Left cardiac atrium (tissue), 4 donors: ENCODE measurements at regions not wholly inside any gene's neighbourhood (a gene's known extent, or its start where the extent isn't known, plus 50 kb on each side); places are given as distances from the start of the nearest gene placed in this dataset.
"Not testable (repeated sequence)": the region's sequence is repeated elsewhere in the genome, so short reads cannot be mapped to it uniquely, and the experiment has no call there.

ENCODE experiments used
- ATAC-seq, 2 donors: fragments of 200-7000 bp; cut with Tn5 transposase; one replicate each; pipeline ENCODE4 v1.9.1; 2020; ENCODE audit warnings: mild to moderate bottlenecking in 2 of 2, moderate library complexity in 2 of 2
- DNase-seq: peaks from one replicate; pipeline ENCODE4 v3.0.0-alpha.2; 2020
- intact Hi-C, 2 donors: fragments of 100-400 bp; cut with DNase I; formaldehyde crosslinking; loops; one replicate each; pipeline versions ENCODE4 v1.14.1 to v1.15.1; 2022 to 2023
- donor health status: DM: no; HTN: yes; CAD: no.
- donor health status: DM: no; HTN: yes; CAD: no; lungs with severe emphysema.
- donor health status: DM: yes; HTN: yes; CAD: no.
- donor health status: Dilated cardiomyopathy.

DNA sequence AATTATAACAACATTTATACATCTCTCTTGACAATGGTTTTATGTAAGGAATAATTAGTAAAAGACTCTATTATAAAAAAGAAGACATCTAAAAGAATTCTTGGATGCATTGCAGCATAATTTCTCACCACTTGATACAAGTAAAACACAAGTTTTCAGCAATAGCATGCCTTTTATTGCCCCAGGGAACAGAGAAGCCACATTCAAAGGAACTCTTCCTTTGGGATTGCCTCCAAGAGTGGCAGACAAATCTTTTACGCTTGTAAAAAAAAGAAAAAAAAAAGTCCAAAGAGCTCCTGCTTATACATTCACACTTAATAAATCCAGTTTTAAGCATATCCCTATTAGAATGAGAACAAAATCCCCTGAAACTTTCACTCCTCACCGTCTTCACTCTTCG, 2357.8 kb upstream of the PCDH20 start:
- intact Hi-C loops: no loop called here
- no peak for ATAC-seq

DNA sequence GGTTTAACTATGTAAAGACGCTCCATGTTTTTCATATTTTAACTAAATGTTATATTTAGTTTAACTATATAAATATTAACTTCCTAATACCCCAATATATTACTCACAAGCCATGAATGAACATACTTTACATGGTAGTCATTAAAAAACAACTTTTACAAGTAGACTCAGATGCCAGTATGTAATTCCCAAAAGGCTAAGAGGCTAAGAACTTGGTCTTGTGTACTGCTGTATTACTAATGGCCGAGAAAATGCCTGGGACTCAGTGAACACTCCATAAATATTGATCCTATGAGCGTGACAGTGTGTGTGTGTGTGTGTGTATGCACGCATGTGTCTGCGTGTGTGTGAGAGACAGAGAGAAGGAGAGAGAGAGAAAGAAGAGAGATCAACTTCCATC, 2342.0 kb upstream of the PCDH20 start:
- intact Hi-C loops, ATAC-seq, DNase-seq: not testable (repeated sequence)

More for the DNA sequence above, 2357.8 kb upstream of the PCDH20 start:
- DNase-seq: no peak

DNA sequence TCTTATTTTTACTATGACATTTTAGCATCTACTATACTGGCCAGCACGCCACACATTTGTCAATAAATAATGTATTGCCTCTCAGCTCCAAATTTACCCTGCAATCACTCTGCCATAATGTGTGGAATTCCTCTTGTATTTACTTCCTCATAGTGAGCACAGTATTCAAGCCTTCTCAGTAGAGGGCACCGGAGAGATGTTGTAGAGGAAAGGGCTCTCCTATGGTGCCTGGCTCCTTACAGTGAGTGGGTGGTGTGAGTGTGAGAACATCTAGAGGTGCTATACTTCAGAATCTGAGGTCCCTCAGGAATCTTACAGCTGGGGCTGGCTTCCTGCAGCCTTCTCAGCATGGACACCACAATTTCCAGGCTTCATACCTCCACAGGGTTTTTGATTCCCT, 2334.2 kb upstream of the PCDH20 start:
- ATAC-seq, DNase-seq, intact Hi-C loops: not testable (repeated sequence)

- DNase-seq, ATAC-seq, intact Hi-C loops: not testable (repeated sequence)
These were observed 2326.1 kb upstream of the PCDH20 start for GRCh38 chr13:63741814-63742101.

- intact Hi-C loops: no loop called here
- no peak for DNase-seq
- ATAC-seq: no peak
These were observed 2325.6 kb upstream of the PCDH20 start for GRCh38 chr13:63741029-63741813.

GRCh38 chr13:63739112-63739735, 2323.6 kb upstream of the PCDH20 start:
- intact Hi-C loops, DNase-seq, ATAC-seq: not testable (repeated sequence)

DNA sequence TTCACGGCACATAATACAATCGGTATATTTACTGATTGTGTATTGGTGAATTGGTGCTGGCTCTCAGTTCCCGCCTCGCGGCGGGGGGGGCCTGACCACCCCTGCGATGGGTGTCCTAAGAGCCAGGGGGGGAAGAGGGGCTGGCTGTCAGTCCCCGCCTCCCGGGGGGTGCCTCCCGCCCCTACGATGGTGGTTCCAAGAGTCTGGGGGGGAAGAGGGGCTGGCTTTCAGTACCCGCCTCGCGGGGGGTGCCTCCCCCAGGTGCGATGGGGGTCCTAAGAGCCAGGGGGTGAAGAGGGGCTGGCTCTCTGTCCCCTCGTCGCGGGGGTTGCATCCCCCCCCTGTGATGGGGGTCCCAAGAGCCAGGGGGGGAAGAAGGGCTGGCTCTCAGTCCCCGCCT, 2321.8 kb upstream of the PCDH20 start:
- no peak for DNase-seq
- intact Hi-C loops: no loop called here
- ATAC-seq: no peak

- DNase-seq: no peak
- intact Hi-C loops: no loop called here
- no peak for ATAC-seq
These were observed 2316.2 kb upstream of the PCDH20 start for GRCh38 chr13:63731896-63732295.

- DNase-seq, intact Hi-C loops, ATAC-seq: not testable (repeated sequence)
These were observed 2296.5 kb upstream of the PCDH20 start for GRCh38 chr13:63712159-63712558.

DNA sequence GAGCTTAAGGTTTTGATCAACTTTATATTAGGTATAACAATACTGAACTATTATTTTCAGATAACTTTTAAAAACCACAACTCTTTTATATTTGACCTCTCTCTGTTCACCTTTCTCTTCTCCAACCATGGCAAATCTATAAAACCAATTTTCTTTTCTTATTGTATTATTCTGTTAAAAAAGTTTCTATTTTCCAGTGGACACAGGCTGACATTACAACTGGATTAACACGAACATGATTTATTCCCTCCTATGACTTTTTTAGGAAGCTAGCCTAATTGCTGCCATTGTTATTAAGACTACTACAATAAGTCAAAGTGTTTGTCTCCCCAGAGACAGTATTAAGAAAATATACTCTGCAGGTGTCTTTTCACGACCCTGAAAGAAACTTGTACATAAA, 2291.1 kb upstream of the PCDH20 start:
- intact Hi-C loops: no loop called here
- ATAC-seq (no peak), DNase-seq (no peak)

- DNase-seq (no peak), ATAC-seq (no peak)
- intact Hi-C loops: no loop called here
These were observed 2288.9 kb upstream of the PCDH20 start for GRCh38 chr13:63704521-63704920.

DNA sequence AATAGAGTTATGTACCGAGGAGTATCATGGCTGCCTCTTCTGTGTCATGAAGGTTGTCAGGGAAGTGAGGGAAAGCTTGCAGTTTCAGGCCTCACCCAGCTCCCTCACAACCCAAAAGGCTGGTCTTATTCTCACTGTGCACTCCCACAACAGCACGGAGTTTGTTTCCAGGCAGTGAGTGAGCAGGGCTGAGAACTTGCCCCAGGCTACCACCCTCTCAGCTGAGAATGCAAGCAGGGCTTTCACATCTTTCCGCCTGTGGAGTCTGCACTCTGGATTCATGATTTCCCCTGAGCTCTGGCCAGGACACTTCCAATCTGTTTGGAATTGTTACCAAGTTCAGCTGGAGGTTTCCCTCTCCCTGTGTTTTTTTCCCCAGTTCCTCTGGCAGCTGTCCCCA, 2284.7 kb upstream of the PCDH20 start:
- DNase-seq (no peak), ATAC-seq (no peak)
- intact Hi-C loops: no loop called here

DNA sequence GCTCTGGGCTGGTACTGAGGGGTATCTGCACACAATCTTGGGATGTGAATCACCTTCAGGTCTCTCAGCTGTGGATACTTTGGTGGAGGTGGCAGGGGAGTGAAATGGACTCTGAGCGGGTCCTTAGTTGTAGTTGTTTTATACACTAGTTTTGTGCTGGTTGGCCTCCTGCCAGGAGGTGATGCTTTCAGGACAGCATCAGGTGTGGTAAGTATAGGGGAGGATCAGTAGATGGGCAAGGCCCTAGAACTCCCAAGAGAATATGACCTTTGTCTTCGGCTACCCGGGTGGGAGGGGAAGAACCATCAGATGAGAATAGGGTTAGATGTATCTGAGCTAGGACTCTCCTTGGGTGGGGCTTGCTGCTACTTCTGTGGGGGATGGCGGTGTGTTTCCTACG, 2284.3 kb upstream of the PCDH20 start:
- peak; percentile 14 for DNase-seq
- intact Hi-C loops: no loop called here
- ATAC-seq: no peak

DNA sequence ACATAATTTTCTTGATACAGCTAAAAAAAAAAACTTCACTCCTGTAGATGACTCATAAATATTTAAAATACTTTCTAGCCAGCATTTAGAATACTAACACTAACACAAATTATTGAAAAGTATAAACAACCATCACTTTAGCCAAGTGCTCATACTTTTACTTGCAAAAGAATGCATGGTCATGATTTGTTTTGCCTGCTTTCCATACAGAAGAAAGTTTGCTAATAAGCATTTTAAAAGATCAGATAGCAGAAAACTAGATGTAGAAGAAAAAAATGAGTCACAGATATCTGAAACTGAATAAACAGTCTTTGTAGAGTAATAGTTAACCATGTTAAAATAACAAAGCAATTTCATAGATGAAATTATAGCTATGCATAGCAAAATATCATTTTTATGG, 2280.4 kb upstream of the PCDH20 start:
- no peak for ATAC-seq
- DNase-seq: no peak
- intact Hi-C loops: no loop called here

DNA sequence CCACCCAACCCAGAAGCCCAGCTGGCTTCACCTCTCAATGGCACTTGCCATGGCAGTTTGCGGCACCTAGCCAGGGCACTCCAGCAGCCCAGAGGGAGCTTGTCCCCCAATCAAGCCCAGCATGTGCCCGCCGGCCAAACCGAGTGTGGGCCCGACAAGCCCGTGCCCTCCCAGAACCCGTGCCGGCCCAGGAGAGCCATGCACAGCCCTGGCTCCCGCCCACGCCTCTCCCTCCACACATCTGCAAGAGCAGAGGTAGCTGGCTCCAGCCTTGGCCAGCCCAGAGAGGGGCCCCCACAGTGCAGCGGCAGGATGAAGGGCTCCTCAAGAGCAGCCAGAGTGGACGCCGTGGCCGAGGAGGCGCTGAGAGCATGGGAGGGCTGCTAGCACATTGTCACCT, 2278.0 kb upstream of the PCDH20 start:
- peak; percentile 12 for DNase-seq
- no peak for ATAC-seq
- intact Hi-C loops: no loop called here

DNA sequence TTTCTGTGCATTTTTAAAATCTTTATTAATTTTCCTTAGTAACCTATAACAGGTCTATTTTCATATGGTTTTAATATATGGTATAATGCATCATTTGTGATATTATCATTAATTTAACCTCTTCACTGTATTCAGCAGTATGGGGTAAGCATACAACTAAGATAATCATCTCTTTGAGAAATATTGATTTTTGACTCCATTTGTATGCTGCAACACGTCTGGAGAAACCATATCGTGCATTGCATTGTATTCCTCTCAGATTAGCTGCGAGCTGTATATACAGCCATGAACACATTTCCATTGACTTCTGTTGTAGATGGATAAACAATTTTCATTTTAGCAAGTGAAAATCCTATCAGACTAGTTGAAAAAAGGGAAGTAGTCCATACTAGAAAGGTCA, 2275.8 kb upstream of the PCDH20 start:
- intact Hi-C loops: no loop called here
- ATAC-seq (no peak), DNase-seq (no peak)

GRCh38 chr13:63690672-63691071, 2275.0 kb upstream of the PCDH20 start:
- DNase-seq: no peak
- ATAC-seq: no peak
- intact Hi-C loops: no loop called here

- intact Hi-C loops: no loop called here
- ATAC-seq (no peak), DNase-seq (no peak)
These were observed 2269.2 kb upstream of the PCDH20 start for GRCh38 chr13:63684822-63685221.

GRCh38 chr13:63680704-63681103, 2265.1 kb upstream of the PCDH20 start:
- no peak for DNase-seq
- no peak for ATAC-seq
- intact Hi-C loops: no loop called here

GRCh38 chr13:63671296-63671695, 2255.6 kb upstream of the PCDH20 start:
- DNase-seq: no peak
- intact Hi-C loops: no loop called here
- no peak for ATAC-seq

DNA sequence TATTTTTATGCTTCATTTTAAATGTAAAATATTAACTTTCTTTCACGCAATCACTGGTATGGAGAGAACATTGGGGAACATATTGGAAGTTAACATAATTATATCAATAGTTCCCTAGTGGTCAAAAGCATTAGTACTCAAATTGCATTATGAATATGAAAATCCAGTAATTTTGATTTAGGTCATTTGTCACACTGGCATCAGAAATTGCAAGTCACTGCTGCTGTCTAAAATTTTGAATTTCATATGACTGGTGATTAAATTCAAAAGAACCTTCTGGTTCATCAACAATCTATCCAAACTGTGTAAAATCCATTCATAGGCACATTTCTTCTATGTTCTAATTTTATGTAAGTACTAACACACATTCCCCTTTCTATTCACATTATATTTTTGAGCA, 2235.7 kb upstream of the PCDH20 start:
- intact Hi-C loops: no loop called here
- no peak for ATAC-seq
- DNase-seq: no peak
